T1000 (cell line): ENCODE measurements at regions not wholly inside any gene's neighbourhood (a gene's known extent, or its start where the extent isn't known, plus 50 kb on each side); places are given as distances from the start of the nearest gene placed in this dataset.
"Not testable (repeated sequence)": the region's sequence is repeated elsewhere in the genome, so short reads cannot be mapped to it uniquely, and the experiment has no call there.

Experiments used
- DNase-seq: peaks from one replicate; lab custom pipeline; 2025; ENCODE audit warnings: mixed read lengths; lab: John Stamatoyannopoulos, UW

DNA sequence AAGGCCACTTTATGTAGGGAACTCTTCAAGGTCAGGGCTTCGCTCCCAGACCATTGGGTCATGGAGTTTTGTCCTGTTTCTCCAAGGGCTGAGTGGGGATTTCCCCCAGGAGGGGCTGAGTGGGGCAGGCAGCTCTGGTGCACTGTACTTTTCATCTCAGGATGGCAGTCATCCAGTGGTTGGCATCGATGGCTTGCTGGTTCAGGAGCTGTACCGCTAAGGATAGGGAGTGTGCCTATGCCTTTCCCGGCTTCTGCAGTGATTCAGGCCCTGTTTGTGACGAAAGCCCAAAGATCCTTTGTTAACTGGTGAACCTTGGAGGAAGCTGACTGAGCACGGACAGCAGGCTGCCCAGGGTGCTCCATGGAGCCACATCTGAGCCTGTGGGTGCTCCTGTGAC lies 100.1 kb upstream of the GADD45A start:
- DNase-seq, result no peak

DNA sequence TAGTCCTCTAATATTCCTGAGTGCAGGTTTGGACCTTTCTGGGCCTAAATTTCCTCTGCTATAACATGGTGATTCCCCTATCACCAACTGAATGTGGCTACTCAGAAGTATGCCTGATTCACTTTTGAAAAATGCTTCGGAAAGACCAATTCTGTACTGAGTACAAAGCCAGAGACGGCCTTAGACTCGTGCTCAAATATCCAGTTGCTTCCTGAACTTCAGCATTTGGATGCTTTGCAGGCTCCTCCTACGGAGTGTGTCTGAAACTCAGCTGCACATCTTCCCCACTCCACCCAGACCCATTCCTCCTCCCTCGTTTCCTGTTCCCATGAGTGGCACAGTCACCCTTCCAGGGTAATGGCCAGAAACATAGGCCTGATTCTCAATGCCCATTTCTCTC lies 98.4 kb upstream of the GADD45A start:
- no peak for DNase-seq

DNA sequence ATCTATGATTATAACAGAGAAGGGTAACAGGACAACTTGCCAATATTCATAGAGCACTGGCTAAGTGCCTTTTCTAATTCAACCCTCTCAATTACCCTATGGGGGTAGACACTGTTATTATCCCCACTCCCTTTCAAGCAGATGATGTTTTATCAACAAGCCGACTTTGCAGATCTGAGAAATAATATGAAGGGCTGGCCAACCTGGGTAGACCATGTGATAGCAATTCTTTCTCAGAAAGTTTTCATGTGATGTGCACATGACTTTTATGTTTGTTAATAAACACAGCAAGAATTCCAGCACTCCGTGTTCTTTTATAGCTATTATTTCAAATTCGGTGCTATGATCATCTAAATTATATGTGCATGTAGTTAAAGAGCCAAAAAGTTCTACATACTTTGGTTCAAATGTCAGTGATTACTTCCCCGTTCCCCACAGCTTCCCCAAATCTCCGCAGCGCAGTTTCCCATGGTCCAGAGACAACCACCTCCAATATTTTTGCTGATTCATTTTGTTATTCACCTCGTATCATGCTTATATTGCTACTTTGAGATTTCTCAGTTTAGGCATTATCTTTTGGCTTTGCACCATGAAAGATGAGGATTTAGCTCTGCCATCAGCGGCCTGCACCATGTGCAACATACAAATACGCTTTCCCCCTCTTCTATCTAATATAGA lies 96.7 kb upstream of the GADD45A start:
- DNase-seq, result no peak

DNA sequence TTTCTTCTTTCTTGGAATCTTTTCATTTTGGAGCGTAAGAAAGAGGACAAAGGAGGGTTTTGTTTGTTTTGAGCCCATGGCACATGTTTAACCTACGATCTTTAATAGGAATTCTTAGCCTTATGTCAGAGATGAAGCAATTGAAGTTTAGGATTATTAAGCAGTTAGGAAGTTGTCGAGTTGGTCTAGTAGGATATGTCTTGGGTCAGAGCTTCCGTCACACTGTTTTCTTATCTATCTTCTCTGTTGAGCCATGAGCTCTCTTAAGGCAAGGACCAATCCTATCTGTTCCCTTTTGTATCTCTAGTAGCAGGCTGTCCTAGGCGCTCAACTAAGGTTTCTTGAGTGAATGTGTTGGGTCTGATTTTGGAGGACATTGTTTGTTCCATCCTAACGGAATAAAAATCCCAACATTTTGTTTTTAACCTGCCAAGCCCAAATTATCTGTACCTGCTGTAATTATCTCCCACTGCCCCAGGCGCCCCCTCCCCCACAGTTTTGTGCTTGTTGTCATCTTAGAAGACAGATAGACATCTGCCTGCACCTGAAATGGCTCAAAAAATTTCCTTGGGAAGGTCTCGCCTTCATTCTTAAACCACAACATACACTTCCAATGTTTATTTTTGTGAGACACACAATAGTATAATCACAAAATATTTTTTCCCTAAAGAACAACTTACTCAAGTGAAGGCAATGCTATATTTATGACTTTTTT lies 95.3 kb upstream of the GADD45A start:
- DNase-seq, result no peak

DNA sequence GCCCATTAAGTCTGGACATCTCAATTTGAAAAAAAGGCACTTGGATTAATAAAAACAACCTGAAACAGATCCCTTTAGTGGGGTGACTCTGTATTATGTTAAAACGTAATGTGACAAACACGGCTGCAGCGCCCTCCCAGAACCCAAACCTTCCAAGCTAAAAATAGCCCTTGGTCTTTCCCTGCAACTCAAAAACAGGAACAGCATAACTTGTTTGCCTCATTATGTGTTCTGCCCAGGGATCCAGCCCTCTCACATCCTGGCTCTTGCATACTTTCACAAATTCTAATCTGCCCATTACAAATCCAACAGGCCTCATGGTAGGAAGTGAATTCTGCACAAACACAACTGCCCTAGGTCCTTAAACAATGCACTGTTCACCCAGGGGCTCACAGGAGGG lies 94.7 kb upstream of the GADD45A start:
- no peak for DNase-seq

DNA sequence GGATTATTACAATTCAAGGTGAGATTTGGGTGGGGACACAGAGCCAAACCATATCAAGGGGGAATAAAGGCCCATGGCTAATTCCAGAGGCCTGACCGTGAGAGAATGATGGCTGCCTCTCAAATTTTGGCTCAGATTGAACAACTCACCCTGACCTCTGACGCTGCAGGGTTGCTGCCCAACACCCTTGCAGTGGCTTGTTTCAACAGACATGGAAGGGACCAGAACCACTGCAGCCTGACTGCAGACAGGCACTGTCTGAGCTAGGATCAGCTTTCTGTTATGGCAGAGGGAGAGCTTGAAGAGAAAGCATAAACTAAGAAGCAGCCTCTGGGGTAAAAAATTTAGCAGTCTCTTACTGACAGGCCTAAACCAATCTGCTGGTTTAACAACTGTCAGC lies 90.2 kb upstream of the GADD45A start:
- DNase-seq, result no peak

DNA sequence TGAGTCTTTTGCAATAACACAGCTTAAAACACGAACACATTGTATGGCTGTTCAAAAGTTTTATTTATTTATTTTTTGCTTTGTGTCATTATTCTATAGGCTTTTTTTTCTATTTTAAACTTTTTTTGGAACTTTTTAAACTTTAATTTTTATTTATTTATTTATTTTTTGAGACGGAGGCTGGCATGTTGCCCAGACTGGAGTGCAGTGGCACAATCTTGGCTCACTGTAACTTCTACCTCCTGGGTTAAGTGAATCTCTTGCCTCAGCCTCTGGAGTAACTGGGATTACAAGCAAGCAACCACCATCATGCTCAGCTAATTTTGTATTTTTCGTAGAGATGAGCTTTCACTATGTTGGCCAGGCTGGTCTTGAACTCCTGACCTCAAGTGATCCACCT lies 88.3 kb upstream of the GADD45A start:
- DNase-seq, result no peak

DNA sequence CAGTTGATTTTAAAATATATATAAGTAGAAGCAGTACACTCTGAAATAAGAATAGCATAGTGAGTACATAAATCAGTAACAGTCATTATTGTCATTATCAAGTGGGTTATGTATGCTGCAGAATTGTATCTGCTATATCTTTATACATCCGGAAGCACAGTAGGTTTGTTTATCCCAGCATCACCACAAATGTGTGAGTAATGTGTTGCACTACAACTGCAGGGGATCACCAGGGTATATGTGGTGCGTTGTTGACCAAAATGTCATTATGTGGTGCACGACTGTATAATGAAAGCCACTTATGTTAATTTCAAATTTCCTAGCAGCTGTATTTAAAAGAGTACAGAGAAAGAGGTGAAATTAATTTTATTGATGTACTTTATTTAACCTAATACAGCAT lies 87.7 kb upstream of the GADD45A start:
- DNase-seq, result no peak

DNA sequence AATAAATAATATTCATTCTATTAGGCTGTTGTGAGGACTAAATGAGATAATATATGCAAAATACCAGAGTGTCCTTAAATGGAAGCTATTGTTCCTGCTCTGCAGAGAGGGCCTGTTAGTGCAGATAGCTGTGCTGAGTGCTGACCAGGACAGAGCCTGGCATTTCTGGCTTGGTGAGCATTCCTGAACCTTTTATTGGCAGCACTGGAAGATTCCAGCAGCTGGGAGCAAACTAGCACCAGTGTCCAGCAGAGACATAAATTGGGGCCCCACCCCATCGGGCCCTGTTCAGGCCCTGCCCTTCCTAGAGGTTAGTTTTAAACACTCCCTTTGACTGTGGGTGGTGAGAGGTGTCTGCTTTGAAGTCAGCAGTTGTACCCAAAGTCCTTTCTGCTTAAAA lies 85.9 kb upstream of the GADD45A start:
- DNase-seq, result no peak

DNA sequence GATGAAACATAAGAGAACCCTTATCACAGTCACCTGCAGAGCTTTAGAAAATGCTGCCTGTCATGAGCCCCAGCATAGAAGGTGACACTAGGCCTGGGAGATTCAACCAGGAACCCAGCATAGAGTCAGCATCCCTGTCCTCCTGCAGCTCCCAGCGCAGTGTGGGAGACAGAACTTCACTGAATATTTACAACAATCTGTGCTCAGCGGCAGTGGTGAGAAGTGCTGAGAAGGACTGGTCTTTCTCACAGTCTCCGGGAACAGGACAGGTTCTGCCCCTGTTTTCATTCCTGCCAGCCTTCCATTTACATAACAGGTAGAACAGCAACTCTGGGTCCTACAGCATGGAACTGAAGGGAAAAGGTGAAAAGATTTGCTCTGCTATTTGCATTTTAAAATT lies 83.5 kb upstream of the GADD45A start:
- DNase-seq, result no peak

DNA sequence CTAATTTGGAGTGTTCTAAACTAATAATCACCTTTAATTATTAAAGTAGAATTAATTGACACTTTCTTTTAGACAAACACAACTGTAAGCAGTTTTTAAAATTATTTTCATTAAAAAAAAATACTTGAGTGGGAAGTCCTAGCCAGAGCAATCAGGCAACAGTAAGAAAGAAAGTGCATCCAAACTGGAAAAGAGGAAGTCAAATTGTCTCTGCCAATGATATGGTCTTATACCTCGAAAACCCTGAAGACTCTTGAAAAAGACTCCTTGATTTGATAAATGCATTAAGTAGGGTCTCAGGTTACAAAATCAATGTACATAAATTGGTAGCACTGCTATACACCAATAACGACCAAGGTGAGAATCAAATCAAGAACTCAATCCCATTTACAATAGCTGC lies 83.0 kb upstream of the GADD45A start:
- DNase-seq, result no peak

DNA sequence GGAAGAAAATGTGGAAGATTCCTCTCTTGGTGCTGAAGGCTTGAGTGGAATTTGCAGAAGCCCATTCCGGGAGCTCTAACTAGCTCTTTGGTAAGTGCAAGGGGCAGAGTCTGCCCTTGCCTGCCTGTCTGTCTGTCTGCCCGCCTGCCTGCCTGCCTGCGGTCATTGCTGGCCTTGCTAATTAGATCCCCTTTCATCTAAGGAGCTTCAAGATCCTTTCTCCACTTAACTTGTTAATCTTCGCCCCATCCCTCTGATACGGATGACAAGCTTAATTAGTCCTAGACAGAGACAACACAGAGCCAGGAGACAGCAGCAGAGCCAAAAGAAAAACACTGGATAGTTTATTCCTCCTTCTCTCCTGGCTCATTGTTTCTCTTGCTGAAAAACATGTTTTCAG lies 80.2 kb upstream of the GADD45A start:
- no peak for DNase-seq

DNA sequence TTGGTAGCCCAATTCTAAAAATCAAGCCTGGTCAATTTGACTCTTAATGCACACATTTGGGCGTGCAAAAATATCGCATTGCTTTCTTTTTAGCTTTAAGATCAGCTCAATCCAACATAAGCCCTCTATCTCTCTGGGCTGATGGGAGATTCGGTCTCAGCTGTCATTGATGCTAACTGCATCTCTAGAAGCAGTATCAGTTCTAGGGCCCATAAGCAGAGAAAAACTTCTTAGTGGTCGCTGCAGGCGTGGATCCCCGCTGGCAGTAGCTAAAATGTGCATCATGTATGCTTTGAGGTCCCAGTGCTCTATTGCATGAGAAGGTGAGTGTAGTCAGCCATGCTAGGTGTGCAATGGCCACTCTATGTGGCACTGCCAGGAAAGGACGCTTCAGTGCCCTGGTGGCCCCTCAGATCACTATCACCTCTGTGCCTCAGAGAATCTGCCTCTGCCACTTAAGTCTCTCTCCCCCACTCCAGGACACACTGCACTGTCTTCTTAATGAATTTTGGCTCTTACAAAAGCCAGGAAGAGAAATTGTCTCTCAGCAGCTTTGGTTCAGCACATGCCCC lies 79.7 kb upstream of the GADD45A start:
- no peak for DNase-seq

DNA sequence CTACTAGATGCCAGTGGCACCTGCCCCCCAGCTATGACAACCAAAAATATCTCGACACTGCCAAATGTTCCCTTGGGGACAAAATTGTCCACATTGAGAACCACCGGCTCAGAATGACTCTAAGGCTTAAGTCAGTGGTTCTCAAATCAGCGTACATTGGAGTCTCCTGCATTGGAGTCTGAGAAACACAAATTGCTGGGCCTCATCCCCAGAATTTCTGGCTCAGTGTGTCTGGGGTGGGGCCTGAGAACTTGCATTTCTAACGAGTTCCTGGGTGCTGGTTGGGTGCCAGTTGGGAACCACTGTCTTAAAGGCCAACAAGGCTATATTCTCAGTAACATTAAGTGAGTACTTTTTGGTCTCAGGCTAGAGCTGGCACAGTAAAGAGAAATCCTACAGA lies 77.7 kb upstream of the GADD45A start:
- no peak for DNase-seq

DNA sequence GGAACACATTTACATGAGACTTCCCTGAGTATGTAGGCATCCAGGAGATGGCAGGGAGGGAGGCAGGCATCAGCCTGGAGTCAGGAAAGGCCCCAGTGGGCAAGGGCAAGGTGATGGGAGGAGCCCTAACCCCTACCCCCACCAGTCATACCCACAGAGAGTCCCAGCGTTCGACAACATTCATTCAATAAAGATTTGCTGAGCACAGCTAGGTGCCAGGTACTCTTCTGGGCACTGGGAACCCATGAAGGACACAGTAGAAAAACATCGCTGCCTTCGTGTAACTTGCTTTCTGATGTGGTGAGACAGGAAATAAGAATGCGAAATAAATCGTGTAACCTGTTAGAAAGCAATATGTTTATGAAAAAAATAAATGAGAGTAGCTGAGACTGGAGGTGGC lies 77.3 kb upstream of the GADD45A start:
- no peak for DNase-seq

DNA sequence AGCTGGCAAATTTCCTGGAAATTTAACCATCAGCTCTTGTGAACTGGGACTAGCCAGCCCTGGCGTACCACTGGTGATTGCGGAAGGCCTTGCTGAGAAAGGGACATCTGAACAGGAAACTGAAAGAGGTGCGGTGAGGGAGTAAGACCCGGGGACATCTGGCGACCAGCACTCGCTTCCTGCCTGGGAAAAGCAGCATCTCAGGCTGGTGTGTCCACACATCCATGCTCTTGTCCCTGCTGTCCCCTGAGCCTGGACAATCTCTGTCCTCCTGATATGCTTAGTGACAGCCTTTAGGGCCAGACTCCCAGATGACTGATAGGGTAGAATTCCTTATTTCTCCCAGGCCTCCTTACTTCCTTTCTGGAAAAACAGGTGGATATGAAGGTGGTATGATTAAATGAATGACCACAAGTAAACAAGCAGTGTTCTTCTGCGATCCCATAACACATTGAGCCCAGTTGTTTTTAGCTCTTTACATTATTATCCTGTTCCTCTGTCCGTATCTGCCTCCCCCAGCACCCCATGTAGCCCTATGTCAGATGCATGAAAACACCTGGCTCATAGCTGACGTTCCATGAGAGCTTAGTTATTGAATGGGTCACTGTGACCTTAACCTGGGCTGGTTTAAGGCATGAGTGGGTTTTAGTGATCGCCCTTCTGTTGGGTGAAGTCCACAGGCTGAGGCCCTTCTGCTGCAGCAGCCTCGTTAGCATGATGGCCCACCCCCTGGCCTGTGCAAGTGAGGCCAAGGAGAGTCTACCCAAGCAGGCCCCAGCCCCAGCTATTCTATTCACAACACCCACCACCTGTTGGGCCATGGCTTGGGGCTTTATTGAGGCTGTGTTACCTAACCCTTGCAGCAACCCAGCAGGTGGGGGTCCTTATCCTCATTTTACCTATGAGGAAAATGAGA lies 76.1 kb upstream of the GADD45A start:
- DNase-seq, result no peak

DNA sequence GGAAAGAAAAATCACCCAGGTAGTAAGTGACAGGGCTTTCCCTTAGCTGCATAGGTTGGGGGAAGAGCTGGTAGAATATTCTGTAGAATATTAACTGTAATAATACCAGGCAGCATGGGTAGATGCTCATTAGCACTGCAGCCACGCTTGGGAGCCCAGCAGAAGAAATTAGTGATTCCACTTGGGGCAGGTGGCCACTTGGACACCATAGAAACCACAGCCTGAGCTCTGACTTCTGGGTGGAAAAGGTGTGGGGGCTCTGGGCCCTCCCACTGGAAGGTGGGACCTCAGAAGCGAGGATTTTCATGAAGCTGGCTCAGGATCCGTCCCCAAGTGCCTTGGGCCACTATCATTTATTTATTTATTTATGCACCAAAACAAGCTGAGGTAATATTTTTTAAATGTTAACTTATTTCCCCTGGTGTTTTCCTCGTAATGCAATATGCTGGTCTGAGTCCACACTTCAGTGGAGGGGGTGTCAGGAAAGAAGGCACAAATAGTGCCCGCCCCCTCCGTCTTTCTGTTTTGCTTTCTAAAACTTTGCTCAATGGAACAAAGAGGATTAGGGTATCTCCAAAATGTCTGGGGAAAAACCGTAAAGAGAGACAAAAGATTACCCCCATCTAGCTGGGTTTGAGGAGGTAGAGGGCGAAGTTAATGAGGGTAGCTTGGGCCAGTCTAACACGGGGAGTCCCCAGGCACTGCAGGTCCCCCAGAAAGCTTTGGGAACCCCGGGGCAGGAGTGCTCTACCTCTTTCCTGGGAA lies 75.2 kb upstream of the GADD45A start:
- DNase-seq, result no peak

DNA sequence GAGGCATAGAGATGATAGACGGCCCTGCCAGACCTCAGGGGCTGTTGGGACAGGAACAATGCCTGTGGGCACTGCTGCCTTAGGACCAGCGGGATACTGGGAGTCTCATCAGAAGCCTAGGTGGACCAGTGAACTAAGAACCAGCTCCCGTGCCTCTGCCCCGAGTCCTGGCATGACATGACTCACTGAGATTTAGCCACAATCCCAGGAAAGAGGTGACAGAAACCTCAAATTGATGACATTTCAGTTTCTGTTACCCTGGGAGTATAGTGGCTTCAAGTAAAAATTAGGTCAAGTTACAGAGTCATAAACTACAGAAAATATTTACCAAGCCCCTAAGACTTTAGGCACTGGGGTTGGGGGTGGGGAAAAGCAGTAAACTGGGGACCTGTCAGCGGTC lies 74.6 kb upstream of the GADD45A start:
- no peak for DNase-seq

DNA sequence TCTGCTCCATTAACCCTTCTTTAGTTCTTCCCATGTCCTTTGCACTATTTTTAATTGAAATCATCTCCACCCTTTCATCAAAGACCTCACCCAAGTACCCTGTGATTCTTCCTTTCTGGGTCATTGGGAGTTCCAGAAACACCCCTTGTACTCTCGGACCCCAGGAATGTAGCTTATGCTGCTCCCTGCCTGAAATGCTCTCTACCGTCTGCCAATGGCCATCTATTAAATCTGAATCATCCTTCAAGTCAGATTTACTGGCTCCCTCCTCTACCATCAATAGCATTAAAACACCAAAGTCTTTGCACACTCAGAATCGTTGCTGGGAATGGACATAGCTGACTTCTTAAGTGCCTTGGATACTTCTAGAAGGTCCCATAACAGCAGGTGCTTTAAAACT lies 73.2 kb upstream of the GADD45A start:
- no peak for DNase-seq

DNA sequence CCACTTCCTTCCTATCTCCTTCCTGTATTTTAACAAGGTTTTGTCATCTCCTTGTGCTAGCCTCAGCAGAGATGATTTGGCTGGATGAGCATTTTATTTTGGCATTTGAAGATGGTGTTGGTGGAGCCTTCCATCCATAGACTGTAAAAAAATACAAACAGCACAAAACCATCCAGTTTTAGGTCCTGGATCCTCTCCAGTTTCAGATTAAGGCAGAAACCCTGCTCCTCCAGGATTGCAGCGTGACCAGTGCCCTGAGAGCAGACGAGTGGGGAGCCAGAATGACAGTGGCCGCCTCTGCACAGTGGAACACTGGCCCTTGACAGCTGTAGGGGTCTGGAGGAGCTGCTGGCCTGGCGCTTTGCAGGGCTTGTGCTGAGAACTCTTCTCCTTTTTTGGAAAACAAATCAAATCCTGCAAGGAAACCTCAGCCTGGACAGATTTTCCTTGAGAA lies 72.2 kb upstream of the GADD45A start:
- DNase-seq, result no peak

DNA sequence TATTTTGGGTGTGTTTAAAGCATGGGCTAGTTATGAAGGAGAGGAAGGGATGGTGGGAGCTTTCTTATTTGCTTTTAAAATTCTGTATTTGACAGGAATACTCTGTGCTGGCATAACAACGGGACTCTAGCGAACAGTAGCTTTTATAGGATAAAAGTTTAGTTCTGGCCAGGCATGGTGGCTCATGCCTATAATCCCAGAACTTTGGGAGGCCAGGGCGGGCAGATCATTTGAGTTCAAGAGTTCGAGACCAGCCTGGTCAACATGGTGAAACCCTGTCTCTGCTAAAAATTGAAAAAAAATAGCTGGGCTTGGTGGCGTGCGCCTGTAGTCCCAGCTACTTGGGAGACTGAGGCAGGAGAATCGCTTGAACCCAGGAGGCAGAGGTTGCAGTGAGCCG lies 71.5 kb upstream of the GADD45A start:
- DNase-seq, result not testable (repeated sequence)

DNA sequence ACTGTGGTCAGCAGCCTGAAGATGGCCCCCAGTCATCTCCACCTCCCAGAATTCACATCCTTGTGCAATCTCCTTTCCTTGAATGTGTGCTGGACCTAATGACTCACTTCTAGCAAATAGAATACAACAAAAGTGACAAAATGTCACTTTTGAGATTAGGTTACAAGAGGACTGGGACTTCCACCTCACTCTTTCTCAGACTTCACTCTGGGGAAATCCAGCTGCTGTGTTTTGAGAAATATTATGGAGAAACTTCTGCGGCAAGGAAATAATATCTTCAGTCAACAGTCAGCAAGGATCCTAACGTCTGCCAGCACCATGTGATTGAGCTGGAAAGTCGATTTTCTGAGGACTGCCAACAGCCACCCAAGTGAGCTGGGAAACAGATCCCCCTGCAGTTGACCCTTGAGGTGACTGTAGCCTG lies 70.5 kb upstream of the GADD45A start:
- DNase-seq, result no peak
